HAP-1 (cell line): ENCODE measurements at regions not wholly inside any gene's neighbourhood (a gene's known extent, or its start where the extent isn't known, plus 50 kb on each side); places are given as distances from the start of the nearest gene placed in this dataset.
A peak's percentile ranks its signal among the peaks of the same experiment; 100 is the strongest.

Experiments
- DNase-seq, 2 experiments: peaks; one replicate each; pipeline ENCODE4 v3.0.0-alpha.2; 2016 to 2020; ENCODE audit warnings: low spot score in 2 of 2
- H3K27me3 ChIP-seq: fragments of 250-450 bp; sonication (Bioruptor Pico); 2 replicates; pipeline ENCODE4 v1.5.1; 2020; ENCODE audit warnings: low read depth, mild to moderate bottlenecking, moderate library complexity
- H3K36me3 ChIP-seq: fragments of 250-450 bp; sonication (Bioruptor Pico); replicated peaks from 2 replicates; pipeline ENCODE4 v1.5.1; 2020; ENCODE audit warnings: mild to moderate bottlenecking
- H3K4me1 ChIP-seq: fragments of 250-450 bp; sonication (Bioruptor Pico); 2 replicates; pipeline ENCODE4 v1.5.1; 2020; ENCODE audit warnings: mild to moderate bottlenecking
- H3K4me3 ChIP-seq: fragments of 250-450 bp; sonication (Bioruptor Pico); 2 replicates; pipeline ENCODE4 v1.5.1; 2020; ENCODE audit warnings: mild to moderate bottlenecking, moderate library complexity
- H3K9me3 ChIP-seq: fragments of 250-450 bp; sonication (Bioruptor Pico); 2 replicates; pipeline ENCODE4 v1.5.1; 2020; ENCODE audit warnings: mild to moderate bottlenecking, moderate library complexity
- in situ Hi-C: fragments of 300-500 bp; cut with MboI; formaldehyde crosslinking; loops from 3 replicates; pipeline ENCODE4 v1.14.3; 2020; ENCODE audit warnings: low sequenced_read_pairs, inconsistent platforms, mixed read lengths

GRCh38 chr2:38192976-38193375 lies 117.0 kb upstream of the CYP1B1 start:
- no peak overlapping the region for H3K4me3 ChIP-seq
- H3K4me1 ChIP-seq = no peaks in the 10 kb centered on the region; the same call in 1 of the 2 replicates
- no peak for DNase-seq
- H3K27me3 ChIP-seq = no peaks in the 10 kb centered on the region
- H3K9me3 ChIP-seq = no peaks in the 10 kb centered on the region
- in situ Hi-C loops = no loop called here
- H3K36me3 ChIP-seq = no peaks in the 10 kb centered on the region

- Histone ChIP-seq H3K36me3 (no peaks in the 10 kb centered on the region), H3K4me3 (no peak overlapping the region), H3K9me3 (no peaks in the 10 kb centered on the region), H3K27me3 (no peaks in the 10 kb centered on the region), H3K4me1 (peaks cover 9% of the 10 kb centered on the region)
- DNase-seq = no peak
- in situ Hi-C loops = no loop called here
Observed at GRCh38 chr2:38192046-38192445, 116.1 kb upstream of the CYP1B1 start.

- H3K9me3 ChIP-seq = no peaks in the 10 kb centered on the region
- in situ Hi-C loops = no loop called here
- no peaks in the 10 kb centered on the region for H3K27me3 ChIP-seq
- no peak overlapping the region for H3K4me3 ChIP-seq
- DNase-seq = no peak
- no peaks in the 10 kb centered on the region for H3K36me3 ChIP-seq
- H3K4me1 ChIP-seq = peaks cover 12% of the 10 kb centered on the region
Observed at GRCh38 chr2:38191516-38191915, 115.6 kb upstream of the CYP1B1 start.

GRCh38 chr2:38190542-38191218 lies 114.7 kb upstream of the CYP1B1 start:
- in situ Hi-C loops = no loop called here
- DNase-seq = no peak

GRCh38 chr2:38187541-38188011 lies 111.6 kb upstream of the CYP1B1 start:
- Histone ChIP-seq H3K36me3 (no peaks in the 10 kb centered on the region), H3K27me3 (no peaks in the 10 kb centered on the region), H3K9me3 (no peaks in the 10 kb centered on the region), H3K4me3 (no peak overlapping the region), H3K4me1 (peaks cover 12% of the 10 kb centered on the region)
- in situ Hi-C loops = no loop called here
- peak; percentile 15 to 69 for DNase-seq

More at GRCh38 chr2:38190542-38191218, 114.7 kb upstream of the CYP1B1 start:
- Histone ChIP-seq H3K4me3 (no peak overlapping the region), H3K4me1 (peaks cover 12% of the 10 kb centered on the region), H3K36me3 (no peaks in the 10 kb centered on the region), H3K27me3 (no peaks in the 10 kb centered on the region), H3K9me3 (no peaks in the 10 kb centered on the region)

- H3K4me3 ChIP-seq = no peak overlapping the region
- H3K9me3 ChIP-seq = no peaks in the 10 kb centered on the region
- peaks cover 12% of the 10 kb centered on the region for H3K4me1 ChIP-seq
- no peak for DNase-seq
- in situ Hi-C loops = no loop called here
- H3K27me3 ChIP-seq = no peaks in the 10 kb centered on the region
- no peaks in the 10 kb centered on the region for H3K36me3 ChIP-seq
Observed at GRCh38 chr2:38185012-38185491, 109.1 kb upstream of the CYP1B1 start.

- no peaks in the 10 kb centered on the region for H3K9me3 ChIP-seq
- no peaks in the 10 kb centered on the region for H3K27me3 ChIP-seq
- in situ Hi-C loops = no loop called here
- DNase-seq = no peak
- peaks cover 7% of the 10 kb centered on the region for H3K4me1 ChIP-seq
- no peaks in the 10 kb centered on the region for H3K36me3 ChIP-seq
- no peak overlapping the region for H3K4me3 ChIP-seq
Observed at GRCh38 chr2:38182492-38183003, 106.6 kb upstream of the CYP1B1 start.

- H3K4me1 ChIP-seq = peaks cover 1% of the 10 kb centered on the region; the same call in 1 of the 2 replicates
- no peak for DNase-seq
- in situ Hi-C loops = no loop called here
- H3K27me3 ChIP-seq = no peaks in the 10 kb centered on the region
- H3K9me3 ChIP-seq = no peaks in the 10 kb centered on the region
- no peak overlapping the region for H3K4me3 ChIP-seq
- H3K36me3 ChIP-seq = no peaks in the 10 kb centered on the region
Observed at GRCh38 chr2:38181806-38182491, 106.0 kb upstream of the CYP1B1 start.

- in situ Hi-C loops = no loop called here
- no peak for DNase-seq
Observed at GRCh38 chr2:38180754-38181153, 104.8 kb upstream of the CYP1B1 start.

GRCh38 chr2:38178556-38179419 lies 102.8 kb upstream of the CYP1B1 start:
- Histone ChIP-seq H3K4me1 (no peaks in the 10 kb centered on the region), H3K27me3 (peaks cover 2% of the 10 kb centered on the region; the same call in 1 of the 2 replicates), H3K4me3 (no peak overlapping the region), H3K9me3 (no peaks in the 10 kb centered on the region), H3K36me3 (no peaks in the 10 kb centered on the region)
- in situ Hi-C loops = no loop called here
- no peak for DNase-seq

More at GRCh38 chr2:38180754-38181153, 104.8 kb upstream of the CYP1B1 start:
- no peaks in the 10 kb centered on the region for H3K4me1 ChIP-seq
- H3K4me3 ChIP-seq = no peak overlapping the region
- no peaks in the 10 kb centered on the region for H3K27me3 ChIP-seq
- no peaks in the 10 kb centered on the region for H3K9me3 ChIP-seq
- H3K36me3 ChIP-seq = no peaks in the 10 kb centered on the region

- peaks cover 2% of the 10 kb centered on the region; the same call in 1 of the 2 replicates for H3K27me3 ChIP-seq
- in situ Hi-C loops = no loop called here
- H3K36me3 ChIP-seq = no peaks in the 10 kb centered on the region
- no peak for DNase-seq
- no peak overlapping the region for H3K4me3 ChIP-seq
- H3K4me1 ChIP-seq = no peaks in the 10 kb centered on the region
- H3K9me3 ChIP-seq = no peaks in the 10 kb centered on the region
Observed at GRCh38 chr2:38178119-38178518, 102.2 kb upstream of the CYP1B1 start.

GRCh38 chr2:38176619-38177021 lies 100.7 kb upstream of the CYP1B1 start:
- H3K4me3 ChIP-seq = no peak overlapping the region
- DNase-seq = no peak
- H3K9me3 ChIP-seq = no peaks in the 10 kb centered on the region
- H3K27me3 ChIP-seq = peaks cover 5% of the 10 kb centered on the region; the same call in 1 of the 2 replicates
- no peaks in the 10 kb centered on the region for H3K4me1 ChIP-seq
- H3K36me3 ChIP-seq = no peaks in the 10 kb centered on the region
- in situ Hi-C loops = no loop called here

- Histone ChIP-seq H3K36me3 (no peaks in the 10 kb centered on the region), H3K9me3 (no peaks in the 10 kb centered on the region), H3K27me3 (peaks cover 6% of the 10 kb centered on the region; the same call in 1 of the 2 replicates), H3K4me1 (no peaks in the 10 kb centered on the region), H3K4me3 (no peak overlapping the region)
- in situ Hi-C loops = no loop called here
- no peak for DNase-seq
Observed at GRCh38 chr2:38174646-38175423, 98.9 kb upstream of the CYP1B1 start.
